HS-27A (cell line): ENCODE measurements at regions not wholly inside any gene's neighbourhood (a gene's known extent, or its start where the extent isn't known, plus 50 kb on each side); places are given as distances from the start of the nearest gene placed in this dataset.

Experiments
- DNase-seq: peaks from one replicate; pipeline ENCODE4 v3.0.0-alpha.2; 2012; ENCODE audit warnings: low read depth, missing footprints

DNA sequence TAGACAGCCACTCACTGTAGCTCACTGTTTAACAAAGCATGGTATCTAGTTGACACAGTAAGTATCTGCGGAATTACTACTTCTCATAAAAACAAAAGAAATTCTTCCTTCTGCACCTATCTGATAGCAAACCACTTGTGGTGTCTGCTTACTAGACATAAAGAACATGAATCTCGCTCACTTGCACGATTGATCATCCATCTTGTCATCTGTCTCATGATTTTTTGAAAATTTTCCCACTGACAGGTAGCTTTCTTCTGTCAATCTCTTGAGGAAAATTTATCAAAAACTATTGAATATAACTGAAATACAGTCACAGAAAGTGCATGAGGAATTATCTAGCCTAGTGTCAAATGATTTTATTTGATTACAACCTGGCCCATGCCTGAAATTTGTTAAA, 291.6 kb upstream of the ANO3 start:
- DNase-seq, result no peak

- DNase-seq, result no peak
Observed at GRCh38 chr11:26042113-26042512, 289.8 kb upstream of the ANO3 start.

GRCh38 chr11:26043665-26044064, 288.3 kb upstream of the ANO3 start:
- no peak for DNase-seq

DNA sequence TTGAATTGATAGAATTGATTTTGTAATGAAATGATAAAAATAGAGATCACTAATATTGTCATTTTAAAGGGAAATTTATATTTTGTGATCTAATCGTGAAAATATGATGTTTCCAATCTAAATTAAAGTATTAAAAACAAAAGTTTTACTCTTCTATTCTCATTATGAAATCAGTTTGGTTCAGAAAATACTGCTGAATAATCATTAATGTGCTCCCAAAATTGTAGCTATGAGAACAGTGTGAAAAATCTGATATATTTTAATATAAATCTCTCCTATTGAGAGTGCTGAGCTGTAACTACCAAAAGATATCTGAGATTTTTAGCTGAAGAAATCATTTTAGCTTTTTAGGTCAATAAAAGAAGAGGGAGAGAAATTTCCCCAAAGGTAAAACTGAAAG, 287.5 kb upstream of the ANO3 start:
- no peak for DNase-seq

- no peak for DNase-seq
Observed at GRCh38 chr11:26045082-26045481, 286.8 kb upstream of the ANO3 start.

DNA sequence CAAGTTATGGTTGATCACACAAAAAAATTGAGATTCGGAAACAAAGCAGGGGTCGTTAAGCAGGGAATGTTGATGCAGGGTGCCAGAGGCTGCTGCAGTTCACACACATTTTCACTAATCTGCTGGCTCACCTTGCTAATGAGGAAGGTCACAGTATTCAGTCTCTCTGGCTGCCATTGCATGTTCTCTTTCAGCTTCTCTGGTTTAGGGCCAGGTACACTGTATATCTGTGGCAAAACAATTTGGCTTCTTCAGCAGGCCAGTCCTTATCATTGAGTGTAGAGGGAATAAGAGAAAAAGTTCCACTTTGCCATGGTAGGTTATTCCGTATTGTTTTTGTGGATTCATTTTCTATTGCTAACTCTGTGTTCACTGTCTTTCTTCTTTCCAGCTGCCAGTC, 283.7 kb upstream of the ANO3 start:
- no peak for DNase-seq

DNA sequence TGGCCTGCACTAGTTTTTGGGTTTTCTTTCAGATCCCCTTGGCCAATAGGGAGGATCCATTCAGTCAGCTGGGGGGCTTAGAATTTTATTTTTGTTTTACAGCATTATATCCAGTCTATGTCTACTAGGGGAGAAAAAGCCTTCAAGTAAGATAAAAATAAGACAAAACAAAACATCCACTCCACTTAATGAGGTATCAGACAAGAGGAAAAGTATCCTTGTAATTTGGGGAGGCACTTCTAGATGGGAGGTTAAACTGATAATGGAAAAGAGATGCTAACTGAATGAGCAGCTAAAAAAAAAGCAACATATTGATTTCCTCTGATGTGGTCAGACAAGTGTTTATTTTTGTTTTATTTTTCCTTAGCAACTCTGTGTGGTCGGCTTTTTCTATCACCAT, 278.0 kb upstream of the ANO3 start:
- DNase-seq, result no peak

GRCh38 chr11:26062660-26063059, 269.3 kb upstream of the ANO3 start:
- no peak for DNase-seq

- DNase-seq, result no peak
Observed at GRCh38 chr11:26063915-26064314, 268.0 kb upstream of the ANO3 start.

GRCh38 chr11:26065944-26066343, 266.0 kb upstream of the ANO3 start:
- no peak for DNase-seq

GRCh38 chr11:26070714-26071380, 261.1 kb upstream of the ANO3 start:
- DNase-seq, result no peak

DNA sequence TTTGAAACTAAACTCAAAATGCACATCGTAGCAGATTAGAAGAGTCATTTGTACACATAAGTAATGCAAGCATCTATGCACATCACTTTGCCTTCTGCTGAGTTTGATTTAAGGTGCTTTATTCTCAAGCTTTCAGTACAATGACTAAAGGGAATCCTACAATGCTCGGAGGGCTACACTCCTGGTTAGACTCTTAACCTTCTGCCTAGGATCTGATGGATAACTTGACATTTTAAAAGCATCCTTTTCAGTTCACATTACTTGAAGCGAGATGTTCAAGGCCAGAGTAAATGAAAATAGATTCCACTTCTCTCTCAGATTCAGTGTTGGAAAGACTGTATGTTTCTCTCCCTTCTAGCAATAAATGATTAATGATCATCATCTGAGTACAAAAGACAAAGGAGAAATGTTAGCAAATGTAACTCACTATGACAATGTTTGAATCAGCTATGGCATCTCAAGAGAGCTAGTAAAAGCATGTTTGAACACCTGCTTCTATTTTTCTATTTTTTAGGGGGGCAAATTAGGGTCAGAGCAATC, 259.2 kb upstream of the ANO3 start:
- DNase-seq, result no peak

DNA sequence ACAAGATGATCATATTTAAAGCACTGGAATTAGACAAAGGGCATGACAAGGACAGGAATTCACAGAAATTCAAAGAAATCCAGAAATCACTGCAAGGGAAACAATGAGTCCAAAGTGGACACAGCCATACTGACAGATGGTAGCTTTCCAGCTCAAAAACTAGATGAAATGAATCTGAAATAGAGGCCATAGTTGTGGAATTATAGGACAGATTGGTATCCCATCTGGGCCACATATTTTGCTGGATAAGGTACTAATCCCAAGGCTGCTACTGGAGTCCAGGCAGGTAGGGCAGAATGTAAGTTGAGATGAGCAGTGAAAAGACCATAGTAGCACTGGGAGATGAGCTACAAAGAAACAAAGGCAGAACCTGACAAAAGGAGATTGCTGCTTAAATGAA, 258.3 kb upstream of the ANO3 start:
- DNase-seq, result no peak

DNA sequence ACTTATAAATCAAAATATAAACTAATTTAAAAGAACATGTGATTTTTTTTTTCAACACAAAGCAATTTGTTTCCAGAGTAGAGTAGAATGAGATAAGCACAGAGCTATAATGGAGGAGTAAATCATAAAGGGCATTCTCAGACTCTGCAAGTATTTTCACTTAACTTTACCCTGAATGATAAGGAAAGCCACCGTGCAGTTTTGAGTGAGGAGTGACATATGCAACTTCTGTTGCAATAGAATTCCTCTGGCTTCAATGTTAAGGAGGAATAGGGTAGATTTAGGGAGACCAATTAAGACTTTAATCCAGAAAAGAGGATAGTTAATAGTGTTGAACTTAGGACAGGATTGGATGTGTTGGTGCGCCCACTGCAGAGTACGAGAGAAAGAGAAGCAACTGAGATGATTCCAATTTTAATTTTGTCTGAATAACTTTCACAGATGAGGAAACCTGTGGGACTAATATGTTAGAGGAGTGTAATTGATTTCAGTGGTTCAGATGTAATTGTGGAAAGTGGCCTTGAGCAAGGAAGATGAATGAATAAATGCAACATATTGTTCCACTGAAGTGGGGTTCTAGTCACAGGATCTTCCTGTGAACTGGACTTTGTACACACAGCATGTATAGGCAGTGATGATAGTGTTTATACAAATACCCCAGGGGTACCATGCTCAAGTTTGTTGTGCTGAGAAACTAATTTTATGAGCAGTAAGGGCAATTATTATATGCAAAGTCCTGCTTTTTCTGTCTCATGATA, 255.5 kb upstream of the ANO3 start:
- no peak for DNase-seq

DNA sequence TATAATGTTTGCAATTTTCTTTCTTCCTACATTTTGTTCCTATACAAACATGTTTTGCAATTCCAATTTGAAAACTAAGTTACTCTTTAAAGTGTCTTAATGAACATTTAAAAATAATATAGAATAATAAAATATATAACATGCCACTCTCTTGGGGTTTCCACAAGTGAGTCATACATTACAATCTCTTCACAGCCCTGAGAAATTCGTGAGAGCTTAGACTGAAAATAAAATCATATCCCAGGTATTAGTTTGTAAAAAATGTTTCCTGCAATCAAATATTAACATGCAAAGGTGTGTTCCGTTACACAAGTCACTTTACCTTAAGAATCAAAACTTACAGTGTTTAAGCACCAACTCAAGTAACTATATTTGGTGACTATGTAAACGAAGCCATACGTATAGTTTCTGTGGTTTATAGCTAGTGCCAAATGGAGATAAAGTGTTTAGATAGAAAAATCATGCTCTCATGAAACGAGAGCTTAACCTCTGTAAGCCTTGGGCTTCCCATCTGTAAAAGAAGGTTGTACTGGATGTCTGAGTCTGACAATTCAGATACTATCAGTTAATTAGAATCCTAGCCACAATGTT, 253.6 kb upstream of the ANO3 start:
- no peak for DNase-seq

- no peak for DNase-seq
Observed at GRCh38 chr11:26084313-26084712, 247.6 kb upstream of the ANO3 start.

DNA sequence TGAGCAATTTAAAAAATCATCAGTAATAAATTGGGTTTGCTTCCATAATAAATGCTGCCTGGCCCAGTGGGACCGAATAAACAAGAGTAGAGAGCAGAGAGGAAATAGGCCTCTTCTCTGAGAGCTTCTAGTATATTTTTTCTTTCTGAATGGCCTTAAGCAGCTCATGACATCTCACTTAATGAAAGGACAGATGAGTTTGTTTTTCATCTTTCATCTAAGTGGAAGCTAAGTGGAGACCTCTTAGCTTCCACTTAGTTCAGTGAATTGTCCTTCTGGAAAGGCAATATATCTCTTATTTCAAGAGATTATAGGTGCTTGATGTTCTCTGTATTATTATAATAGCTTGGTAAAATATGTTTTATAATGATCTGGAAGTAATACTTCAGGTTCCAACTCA, 245.9 kb upstream of the ANO3 start:
- DNase-seq, result no peak

DNA sequence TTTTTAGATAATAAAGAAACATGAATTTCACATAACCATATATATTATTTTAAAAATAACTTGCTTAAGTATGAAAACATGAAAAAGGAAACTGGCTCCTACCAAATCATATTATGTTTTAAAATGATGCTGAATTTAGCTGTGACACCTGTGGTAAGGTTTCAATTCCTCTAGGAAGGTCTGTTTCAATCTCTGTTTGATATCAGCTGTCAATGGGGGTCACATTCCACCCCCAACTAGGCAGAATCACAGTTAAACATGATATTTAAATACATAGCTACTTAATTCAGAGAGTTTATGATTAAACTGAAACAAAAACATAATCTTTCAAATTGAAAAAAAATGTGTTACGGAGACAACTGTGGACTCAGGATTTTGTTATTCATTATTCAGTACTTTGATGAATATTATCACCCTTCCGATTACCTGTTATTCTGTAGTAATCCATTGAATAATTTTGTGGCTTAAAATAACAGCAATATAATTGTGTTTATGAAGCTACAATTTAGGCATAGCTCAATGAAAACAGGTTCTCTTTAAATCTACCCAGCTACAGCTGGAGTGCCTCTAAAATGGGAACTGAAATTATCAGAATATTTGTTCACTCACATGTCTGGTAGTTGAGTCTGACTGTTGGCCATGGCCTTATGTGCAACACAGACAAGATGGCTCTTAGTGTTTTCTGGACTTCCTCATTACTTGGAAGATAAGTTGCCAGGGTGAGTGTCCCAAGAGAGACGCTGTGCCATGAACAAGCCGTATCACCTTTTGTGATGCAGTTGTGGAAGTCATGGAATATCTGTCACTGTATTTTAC, 244.6 kb upstream of the ANO3 start:
- DNase-seq, result no peak

- DNase-seq, result no peak
Observed at GRCh38 chr11:26088391-26088790, 243.5 kb upstream of the ANO3 start.

DNA sequence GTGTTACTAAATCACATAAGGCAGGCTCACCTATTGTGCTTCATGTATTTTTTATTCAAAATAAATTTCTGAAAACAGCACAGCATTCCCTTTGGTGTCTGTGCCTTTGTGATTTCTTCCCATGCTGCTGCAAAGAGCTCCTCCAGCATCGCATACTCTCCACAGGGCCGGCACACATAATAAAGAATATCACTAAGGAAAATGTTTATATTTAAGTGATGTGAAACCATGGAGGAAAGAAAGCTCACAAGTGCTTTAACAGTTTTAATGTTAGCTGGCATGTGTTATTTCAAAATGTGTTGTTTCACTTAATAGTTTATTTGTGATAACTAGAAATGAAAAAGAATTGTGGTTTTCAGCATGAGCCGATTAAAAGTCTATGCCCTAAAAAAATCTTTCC, 241.3 kb upstream of the ANO3 start:
- no peak for DNase-seq

- DNase-seq, result no peak
Observed at GRCh38 chr11:26093206-26093605, 238.7 kb upstream of the ANO3 start.

DNA sequence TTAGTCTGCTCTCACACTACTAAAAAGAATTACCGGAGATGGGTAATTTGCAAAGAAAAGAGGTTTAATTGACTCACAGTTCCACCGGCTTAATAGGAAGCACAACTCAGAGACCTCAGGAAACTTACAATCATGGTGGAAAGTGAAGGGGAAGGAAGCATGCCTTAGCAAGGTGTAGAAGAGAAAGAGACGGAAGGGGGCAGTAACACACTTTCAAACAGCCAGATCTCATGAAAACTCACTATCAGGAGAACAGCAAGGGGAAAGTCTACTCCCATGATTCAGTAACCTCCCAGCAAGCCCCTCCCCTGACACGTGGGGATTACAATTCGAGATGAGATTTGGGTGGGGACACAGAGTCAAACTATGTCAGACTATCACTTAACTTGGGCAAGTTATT, 236.6 kb upstream of the ANO3 start:
- DNase-seq, result no peak
